Vagina (tissue), 2 donors: ENCODE measurements at regions not wholly inside any gene's neighbourhood (a gene's known extent, or its start where the extent isn't known, plus 50 kb on each side); places are given as distances from the start of the nearest gene placed in this dataset.

Experiments
- DNase-seq, 2 donors: peaks; one replicate each; pipeline ENCODE4 v3.0.0-alpha.2; 2017; ENCODE audit errors: extremely low spot score in 2 of 2
- H3K27ac ChIP-seq: fragments of 200-600 bp; sonication (generic); one replicate; pipeline ENCODE4 v1.5.1; 2019
- H3K27me3 ChIP-seq: fragments of 200-600 bp; sonication (generic); one replicate; pipeline ENCODE4 v1.5.1; 2019
- H3K36me3 ChIP-seq, 2 donors: fragments of 200-600 bp; sonication (generic); one replicate each; pipeline ENCODE4 v1.5.1; 2017 to 2019
- H3K4me1 ChIP-seq: fragments of 200-600 bp; sonication (generic); one replicate; pipeline ENCODE4 v1.5.1; 2019
- H3K4me3 ChIP-seq, 2 donors: fragments of 200-600 bp; sonication (generic); 1 replicate in 1 of 2; 2 replicates in 1 of 2; pipeline ENCODE4 v1.5.1; 2016 to 2019
- H3K9me3 ChIP-seq: fragments of 200-600 bp; sonication (generic); one replicate; pipeline ENCODE4 v1.5.1; 2019
- CTCF ChIP-seq, 3 experiments: fragments of 450-650 bp in 2 of 3; fragments of 200-600 bp in 1 of 3; sonication (generic) in 1 of 3; IDR thresholded peaks; one replicate each; pipeline ENCODE4 v1.5.1; 2017 to 2019; ENCODE audit warnings: antibody characterized with exemption in 3 of 3, mild to moderate bottlenecking in 2 of 3, moderate library complexity in 2 of 3
- POLR2A ChIP-seq, 2 donors: fragments of 450-650 bp; IDR thresholded peaks; one replicate each; pipeline ENCODE4 v1.6.1; 2017; ENCODE audit warnings: antibody characterized with exemption in 2 of 2, mild to moderate bottlenecking in 2 of 2, moderate library complexity in 2 of 2
- POLR2AphosphoS5 ChIP-seq, 2 donors: sonication (generic); formaldehyde crosslinking; IDR thresholded peaks; one replicate each; pipeline ENCODE4 v1.9.0; 2017; ENCODE audit warnings: antibody characterized with exemption in 2 of 2, mild to moderate bottlenecking in 2 of 2, low read depth in 1 of 2; ENCODE audit not compliant: insufficient read depth in 1 of 2
- intact Hi-C: fragments of 100-400 bp; cut with DNase I; formaldehyde crosslinking; loops from one replicate; pipeline ENCODE4 v1.15.1; 2023

- Histone ChIP-seq H3K9me3 (no peaks in the 10 kb centered on the region), H3K4me1 (peaks cover 35% of the 10 kb centered on the region), H3K27ac (no peak overlapping the region), H3K27me3 (no peaks in the 10 kb centered on the region), H3K36me3 (no peaks in the 10 kb centered on the region), H3K4me3 (no peak overlapping the region)
- intact Hi-C loops = no loop called here
- TF ChIP-seq CTCF (IDR thresholded peaks at IDR 0.05) = no peak
- no peak for TF ChIP-seq POLR2A (IDR thresholded peaks at IDR 0.05)
- no peak for TF ChIP-seq POLR2AphosphoS5 (IDR thresholded peaks at IDR 0.05; ENCODE audit: insufficient read depth in 1 of 2, low read depth in 1 of 2)
- DNase-seq = no peak
Measured at GRCh38 chr2:226181909-226182308, 617.7 kb downstream of the IRS1 start.

- Histone ChIP-seq H3K36me3 (no peaks in the 10 kb centered on the region), H3K9me3 (no peaks in the 10 kb centered on the region), H3K27ac (peak overlapping the region; percentile 39), H3K27me3 (no peaks in the 10 kb centered on the region), H3K4me3 (no peak overlapping the region), H3K4me1 (peaks cover 28% of the 10 kb centered on the region)
- intact Hi-C loops = no loop called here
- TF ChIP-seq POLR2A (IDR thresholded peaks at IDR 0.05) = no peak
- no peak for TF ChIP-seq CTCF (IDR thresholded peaks at IDR 0.05)
- TF ChIP-seq POLR2AphosphoS5 (IDR thresholded peaks at IDR 0.05; ENCODE audit: insufficient read depth in 1 of 2, low read depth in 1 of 2) = no peak
- DNase-seq = no peak
Measured at GRCh38 chr2:226180281-226180884, 619.2 kb downstream of the IRS1 start.

- intact Hi-C loops = no loop called here
- Histone ChIP-seq H3K27me3 (no peaks in the 10 kb centered on the region), H3K4me1 (peaks cover 17% of the 10 kb centered on the region), H3K4me3 (no peak overlapping the region), H3K27ac (no peak overlapping the region), H3K9me3 (no peaks in the 10 kb centered on the region), H3K36me3 (no peaks in the 10 kb centered on the region)
- TF ChIP-seq POLR2A (IDR thresholded peaks at IDR 0.05) = no peak
- DNase-seq = no peak
Measured at GRCh38 chr2:226179010-226179409, 620.6 kb downstream of the IRS1 start.

DNA sequence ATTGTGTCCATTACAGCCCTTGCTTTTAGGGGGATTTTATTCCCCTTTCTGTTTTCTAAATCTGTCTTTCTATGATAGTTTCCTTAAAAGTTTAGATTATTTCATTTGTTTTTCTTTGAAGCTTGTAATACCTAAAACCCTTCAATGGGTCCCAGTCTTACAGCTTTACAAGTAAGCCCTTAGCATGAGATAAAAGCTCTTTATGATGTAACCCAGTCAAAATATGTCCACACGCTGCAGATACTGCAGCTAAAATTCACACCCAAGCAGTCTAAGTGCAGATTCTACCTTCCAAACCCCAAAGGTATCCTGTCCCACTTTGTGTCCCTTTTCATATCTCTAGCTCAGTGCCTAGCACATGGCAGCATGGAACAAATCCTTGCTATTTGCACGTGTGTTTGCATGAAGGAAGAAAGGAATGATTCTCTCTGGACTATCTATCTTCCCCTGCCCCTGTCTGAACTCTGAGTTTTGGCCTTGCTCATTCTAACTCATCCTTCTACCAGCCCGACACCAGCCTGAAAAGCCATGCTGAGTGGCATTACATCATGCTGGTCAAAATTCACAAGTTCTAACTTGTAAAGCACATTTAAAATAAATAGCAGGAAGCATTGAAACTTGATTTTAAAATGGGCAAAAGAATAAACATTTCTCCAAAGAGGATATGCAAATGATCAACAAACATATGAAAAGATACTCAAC is 623.2 kb downstream of the IRS1 start:
- Histone ChIP-seq H3K27ac (no peak overlapping the region), H3K9me3 (no peaks in the 10 kb centered on the region), H3K36me3 (no peaks in the 10 kb centered on the region), H3K27me3 (no peaks in the 10 kb centered on the region), H3K4me3 (no peak overlapping the region), H3K4me1 (peaks cover 10% of the 10 kb centered on the region)
- TF ChIP-seq CTCF (IDR thresholded peaks at IDR 0.05) = no peak
- TF ChIP-seq POLR2A (IDR thresholded peaks at IDR 0.05) = no peak
- TF ChIP-seq POLR2AphosphoS5 (IDR thresholded peaks at IDR 0.05; ENCODE audit: insufficient read depth in 1 of 2, low read depth in 1 of 2) = no peak
- DNase-seq = no peak
- intact Hi-C loops = no loop called here

DNA sequence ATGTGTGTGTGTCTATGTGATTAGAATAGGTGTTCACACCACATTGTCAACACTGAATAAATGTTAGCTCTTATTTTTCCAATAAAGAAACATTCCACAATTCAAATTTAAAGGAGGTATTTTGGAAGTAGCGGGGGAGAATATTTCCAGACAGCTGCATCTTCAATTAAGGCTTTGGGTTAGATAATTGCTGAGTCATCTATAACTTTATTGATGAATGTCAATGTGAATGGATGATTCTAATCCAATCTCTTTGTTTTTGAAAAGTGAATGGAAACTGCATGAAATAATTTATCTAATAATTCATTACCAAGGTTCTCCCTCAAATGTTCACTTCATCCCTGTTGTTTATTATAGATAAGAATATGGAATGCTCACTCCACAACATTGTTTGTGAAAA is 625.2 kb downstream of the IRS1 start:
- intact Hi-C loops = no loop called here
- no peak for TF ChIP-seq CTCF (IDR thresholded peaks at IDR 0.05)
- TF ChIP-seq POLR2AphosphoS5 (IDR thresholded peaks at IDR 0.05; ENCODE audit: insufficient read depth in 1 of 2, low read depth in 1 of 2) = no peak
- no peak for TF ChIP-seq POLR2A (IDR thresholded peaks at IDR 0.05)
- no peak for DNase-seq
- Histone ChIP-seq H3K9me3 (no peaks in the 10 kb centered on the region), H3K4me3 (no peak overlapping the region), H3K27ac (no peak overlapping the region), H3K36me3 (no peaks in the 10 kb centered on the region), H3K4me1 (no peaks in the 10 kb centered on the region), H3K27me3 (no peaks in the 10 kb centered on the region)
